ENCODE measurements at regions not wholly inside any gene's neighbourhood (a gene's known extent, or its start where the extent isn't known, plus 50 kb on each side); places are given as distances from the start of the nearest gene placed in this dataset.

DNA sequence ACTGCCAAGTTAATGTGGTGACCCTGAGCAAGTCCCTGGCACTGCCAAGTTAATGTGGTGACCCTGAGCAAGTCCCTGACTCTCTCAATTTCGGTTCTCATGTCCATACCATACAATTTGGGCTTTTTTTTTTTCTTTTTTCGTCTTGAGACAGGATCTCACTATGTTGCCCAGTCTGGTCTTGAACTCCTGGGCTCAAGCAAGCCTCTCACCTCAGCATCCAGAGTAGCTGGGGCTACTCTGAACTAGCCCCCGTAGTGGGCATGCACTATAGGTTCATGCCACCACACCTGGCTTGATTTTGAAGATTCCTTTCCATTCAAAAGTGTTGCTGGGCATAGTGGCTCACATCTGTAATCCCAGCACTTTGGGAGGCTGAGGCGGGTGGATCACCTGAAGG lies 100.0 kb upstream of the FOXP4 start:
- H3K27ac ChIP-seq: no peak overlapping the region
- H3K4me2 ChIP-seq (ENCODE audit: unreplicated experiment): no peak overlapping the region
- H3K9me2 ChIP-seq (ENCODE audit: insufficient read depth): no peaks in the 10 kb centered on the region
- no peaks in the 10 kb centered on the region for H3K79me2 ChIP-seq (ENCODE audit: insufficient read depth)
- no peak for DNase-seq
- no peaks in the 10 kb centered on the region for H4K20me1 ChIP-seq (ENCODE audit: insufficient read depth)
- H3F3A ChIP-seq (ENCODE audit: insufficient read depth): no peaks in the 10 kb centered on the region
- peaks cover 24% of the 10 kb centered on the region for H3K27me3 ChIP-seq (replicated peaks; ENCODE audit: insufficient read depth)
- H2AFZ ChIP-seq: no peak overlapping the region
- 73 to 77% methylated on average over 4 of the region's 4 CpGs for WGBS, 2 experiments (ENCODE audit: low coverage in 1 of 2, low lambda C conversion rate in 2 of 2, missing lambda C conversion rate in 2 of 2)
- no peak overlapping the region for H3K4me3 ChIP-seq
- TF ChIP-seq EZH2phosphoT487 (IDR thresholded peaks at IDR 0.05; ENCODE audit: insufficient read depth, low read depth) (no peak), EZH2 (IDR thresholded peaks at IDR 0.05; ENCODE audit: insufficient read depth, poor library complexity, severe bottlenecking) (no peak)
- no peak overlapping the region for H3K9ac ChIP-seq
- in situ Hi-C loops (cut with MboI): no loop called here
- H3K36me3 ChIP-seq (ENCODE audit: low read depth): no peaks in the 10 kb centered on the region
- H3K9me3 ChIP-seq (ENCODE audit: low read depth): no peaks in the 10 kb centered on the region
- no peaks in the 10 kb centered on the region for H3K4me1 ChIP-seq (ENCODE audit: insufficient read depth)

DNA sequence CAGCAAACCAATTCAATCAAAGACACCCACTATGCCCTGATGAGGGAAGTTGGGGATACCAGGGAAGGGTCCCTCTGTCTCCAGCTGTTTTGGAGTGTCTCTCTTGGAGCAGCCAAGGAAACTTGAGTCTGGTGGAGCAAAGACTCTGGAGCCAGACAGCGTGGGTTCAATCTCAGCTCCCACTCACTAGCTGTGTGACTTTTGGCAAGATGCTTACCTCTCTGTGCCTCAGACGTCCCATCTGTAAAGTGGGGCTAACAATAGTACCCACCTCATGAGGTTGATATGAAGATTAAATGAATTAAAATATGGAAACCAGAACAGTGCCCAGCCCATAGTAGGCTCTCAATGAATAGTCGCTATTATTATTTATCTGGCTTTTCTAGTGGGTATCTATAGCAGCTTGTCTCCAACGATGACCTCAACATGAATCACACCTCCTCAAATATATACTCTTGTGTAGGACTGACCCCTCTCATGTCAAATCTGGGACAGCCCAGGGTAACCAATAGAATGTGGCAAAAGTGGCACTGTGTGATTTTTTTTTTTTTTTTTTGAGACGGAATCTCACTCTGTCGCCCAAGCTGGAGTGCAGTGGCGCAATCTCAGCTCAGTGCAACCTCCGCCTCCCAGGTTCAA lies 99.2 kb upstream of the FOXP4 start:
- H3K9me2 ChIP-seq (ENCODE audit: insufficient read depth): no peaks in the 10 kb centered on the region
- no peaks in the 10 kb centered on the region for H3F3A ChIP-seq (ENCODE audit: insufficient read depth)
- H3K27ac ChIP-seq: no peak overlapping the region
- H4K20me1 ChIP-seq (ENCODE audit: insufficient read depth): no peaks in the 10 kb centered on the region
- no peaks in the 10 kb centered on the region for H3K79me2 ChIP-seq (ENCODE audit: insufficient read depth)
- no peak for DNase-seq
- no peaks in the 10 kb centered on the region for H3K4me1 ChIP-seq (ENCODE audit: insufficient read depth)
- no peak overlapping the region for H3K4me3 ChIP-seq
- TF ChIP-seq EZH2phosphoT487 (IDR thresholded peaks at IDR 0.05; ENCODE audit: insufficient read depth, low read depth): no peak
- no peak for TF ChIP-seq EZH2 (IDR thresholded peaks at IDR 0.05; ENCODE audit: insufficient read depth, poor library complexity, severe bottlenecking)
- no peaks in the 10 kb centered on the region for H3K36me3 ChIP-seq (ENCODE audit: low read depth)
- in situ Hi-C loops (cut with MboI): no loop called here
- H2AFZ ChIP-seq: no peak overlapping the region
- 85 to 87% methylated on average over 6 to 8 of the region's 8 CpGs for WGBS, 2 experiments (ENCODE audit: low coverage in 1 of 2, low lambda C conversion rate in 2 of 2, missing lambda C conversion rate in 2 of 2)
- H3K9me3 ChIP-seq (ENCODE audit: low read depth): no peaks in the 10 kb centered on the region
- H3K9ac ChIP-seq: no peak overlapping the region
- H3K4me2 ChIP-seq (ENCODE audit: unreplicated experiment): no peak overlapping the region
- H3K27me3 ChIP-seq (replicated peaks; ENCODE audit: insufficient read depth): peaks cover 22% of the 10 kb centered on the region

GRCh38 chr6:41448256-41448655 lies 97.9 kb upstream of the FOXP4 start:
- in situ Hi-C loops (cut with MboI): no loop called here
- no peak overlapping the region for H3K4me2 ChIP-seq (ENCODE audit: unreplicated experiment)

GRCh38 chr6:41449399-41450245 lies 96.6 kb upstream of the FOXP4 start:
- WGBS, 2 experiments (ENCODE audit: low coverage in 1 of 2, low lambda C conversion rate in 2 of 2, missing lambda C conversion rate in 2 of 2): 28 to 29% methylated on average over 8 of the region's 8 CpGs
- no peak for TF ChIP-seq EZH2phosphoT487 (IDR thresholded peaks at IDR 0.05; ENCODE audit: insufficient read depth, low read depth)
- TF ChIP-seq EZH2 (IDR thresholded peaks at IDR 0.05; ENCODE audit: insufficient read depth, poor library complexity, severe bottlenecking): no peak
- Histone ChIP-seq H2AFZ (no peak overlapping the region), H3K9me2 (ENCODE audit: insufficient read depth) (no peaks in the 10 kb centered on the region), H4K20me1 (ENCODE audit: insufficient read depth) (no peaks in the 10 kb centered on the region), H3K4me2 (ENCODE audit: unreplicated experiment) (no peak overlapping the region), H3K27ac (no peak overlapping the region), H3K9me3 (ENCODE audit: low read depth) (no peaks in the 10 kb centered on the region), H3K36me3 (ENCODE audit: low read depth) (no peaks in the 10 kb centered on the region), H3K9ac (no peak overlapping the region), H3K4me1 (ENCODE audit: insufficient read depth) (no peaks in the 10 kb centered on the region), H3K4me3 (no peak overlapping the region), H3K79me2 (ENCODE audit: insufficient read depth) (no peaks in the 10 kb centered on the region), H3K27me3 (replicated peaks; ENCODE audit: insufficient read depth) (peaks cover 17% of the 10 kb centered on the region), H3F3A (ENCODE audit: insufficient read depth) (no peaks in the 10 kb centered on the region)
- in situ Hi-C loops (cut with MboI): no loop called here
- DNase-seq: peak; percentile 37

More at GRCh38 chr6:41448256-41448655, 97.9 kb upstream of the FOXP4 start:
- Histone ChIP-seq H3F3A (ENCODE audit: insufficient read depth) (no peaks in the 10 kb centered on the region), H3K27me3 (replicated peaks; ENCODE audit: insufficient read depth) (peaks cover 16% of the 10 kb centered on the region), H4K20me1 (ENCODE audit: insufficient read depth) (no peaks in the 10 kb centered on the region), H3K36me3 (ENCODE audit: low read depth) (no peaks in the 10 kb centered on the region), H3K79me2 (ENCODE audit: insufficient read depth) (no peaks in the 10 kb centered on the region), H3K4me3 (no peak overlapping the region), H2AFZ (no peak overlapping the region), H3K9ac (no peak overlapping the region), H3K4me1 (ENCODE audit: insufficient read depth) (no peaks in the 10 kb centered on the region), H3K9me2 (ENCODE audit: insufficient read depth) (no peaks in the 10 kb centered on the region), H3K9me3 (ENCODE audit: low read depth) (no peaks in the 10 kb centered on the region), H3K27ac (no peak overlapping the region)
- no peak for TF ChIP-seq EZH2phosphoT487 (IDR thresholded peaks at IDR 0.05; ENCODE audit: insufficient read depth, low read depth)
- no peak for TF ChIP-seq EZH2 (IDR thresholded peaks at IDR 0.05; ENCODE audit: insufficient read depth, poor library complexity, severe bottlenecking)
- no peak for DNase-seq
- 93 to 100% methylated on average over 1 of the region's 1 CpG for WGBS, 2 experiments (ENCODE audit: low coverage in 1 of 2, low lambda C conversion rate in 2 of 2, missing lambda C conversion rate in 2 of 2)
